ENCODE measurements at regions not wholly inside any gene's neighbourhood (a gene's known extent, or its start where the extent isn't known, plus 50 kb on each side); places are given as distances from the start of the nearest gene placed in this dataset.

GRCh38 chr10:112025228-112025627, 158.3 kb downstream of the GPAM start:
- Histone ChIP-seq H3K36me3 (no peaks in the 10 kb centered on the region), H3K4me3 (no peak overlapping the region), H3K9me3 (replicated peaks) (peaks cover 14% of the 10 kb centered on the region), H3K27me3 (ENCODE audit: low read depth) (no peaks in the 10 kb centered on the region), H3K4me1 (no peaks in the 10 kb centered on the region), H3K27ac (replicated peaks) (no peak overlapping the region)
- intact Hi-C loops (cut with micrococcal nuclease), result no loop called here
- DNase-seq, result no peak
- no peak for TF ChIP-seq CTCF (IDR thresholded peaks at IDR 0.05; ENCODE audit: borderline replicate concordance)

GRCh38 chr10:112026438-112026837, 157.1 kb downstream of the GPAM start:
- no peak overlapping the region for H3K27ac ChIP-seq (replicated peaks)
- H3K9me3 ChIP-seq (replicated peaks), result peaks cover 26% of the 10 kb centered on the region
- no peak for TF ChIP-seq CTCF (IDR thresholded peaks at IDR 0.05; ENCODE audit: borderline replicate concordance)
- no peak overlapping the region for H3K4me3 ChIP-seq
- no peak for DNase-seq
- H3K4me1 ChIP-seq, result no peaks in the 10 kb centered on the region
- H3K36me3 ChIP-seq, result no peaks in the 10 kb centered on the region
- H3K27me3 ChIP-seq (ENCODE audit: low read depth), result no peaks in the 10 kb centered on the region
- intact Hi-C loops (cut with micrococcal nuclease), result no loop called here

- DNase-seq, result no peak
- intact Hi-C loops (cut with micrococcal nuclease), result no loop called here
- no peak overlapping the region for H3K4me3 ChIP-seq
Observed at GRCh38 chr10:112027731-112028280, 155.8 kb downstream of the GPAM start.

GRCh38 chr10:112030431-112030830, 153.1 kb downstream of the GPAM start:
- intact Hi-C loops (cut with micrococcal nuclease), result no loop called here
- Histone ChIP-seq H3K4me1 (no peaks in the 10 kb centered on the region), H3K9me3 (replicated peaks) (peaks cover 42% of the 10 kb centered on the region), H3K27ac (replicated peaks) (no peak overlapping the region), H3K4me3 (no peak overlapping the region), H3K27me3 (ENCODE audit: low read depth) (no peaks in the 10 kb centered on the region), H3K36me3 (no peaks in the 10 kb centered on the region)
- no peak for DNase-seq
- TF ChIP-seq CTCF (IDR thresholded peaks at IDR 0.05; ENCODE audit: borderline replicate concordance), result no peak

More at GRCh38 chr10:112027731-112028280, 155.8 kb downstream of the GPAM start:
- Histone ChIP-seq H3K27me3 (ENCODE audit: low read depth) (no peaks in the 10 kb centered on the region), H3K9me3 (replicated peaks) (peaks cover 31% of the 10 kb centered on the region), H3K27ac (replicated peaks) (no peak overlapping the region), H3K4me1 (no peaks in the 10 kb centered on the region), H3K36me3 (no peaks in the 10 kb centered on the region)
- no peak for TF ChIP-seq CTCF (IDR thresholded peaks at IDR 0.05; ENCODE audit: borderline replicate concordance)

- Histone ChIP-seq H3K4me1 (no peaks in the 10 kb centered on the region), H3K36me3 (no peaks in the 10 kb centered on the region), H3K27me3 (ENCODE audit: low read depth) (no peaks in the 10 kb centered on the region), H3K9me3 (replicated peaks) (peaks cover 10% of the 10 kb centered on the region), H3K27ac (replicated peaks) (no peak overlapping the region), H3K4me3 (no peak overlapping the region)
- DNase-seq, result no peak
- intact Hi-C loops (cut with micrococcal nuclease), result no loop called here
- TF ChIP-seq CTCF (IDR thresholded peaks at IDR 0.05; ENCODE audit: borderline replicate concordance), result no peak
Observed at GRCh38 chr10:112039823-112040222, 143.7 kb downstream of the GPAM start.
